Activated CD4-positive, alpha-beta T cell treated with anti-CD3 and anti-CD28 coated beads, Interleukin-2, amount 50 U/mL, for 4 hours (primary cell): ENCODE measurements at regions not wholly inside any gene's neighbourhood (a gene's known extent, or its start where the extent isn't known, plus 50 kb on each side); places are given as distances from the start of the nearest gene placed in this dataset.
"Not testable (repeated sequence)": the region's sequence is repeated elsewhere in the genome, so short reads cannot be mapped to it uniquely, and the experiment has no call there.

ENCODE experiments used
- DNase-seq, 2 experiments: peaks; one replicate each; pipeline ENCODE4 v3.0.0-alpha.2; 2020

DNA sequence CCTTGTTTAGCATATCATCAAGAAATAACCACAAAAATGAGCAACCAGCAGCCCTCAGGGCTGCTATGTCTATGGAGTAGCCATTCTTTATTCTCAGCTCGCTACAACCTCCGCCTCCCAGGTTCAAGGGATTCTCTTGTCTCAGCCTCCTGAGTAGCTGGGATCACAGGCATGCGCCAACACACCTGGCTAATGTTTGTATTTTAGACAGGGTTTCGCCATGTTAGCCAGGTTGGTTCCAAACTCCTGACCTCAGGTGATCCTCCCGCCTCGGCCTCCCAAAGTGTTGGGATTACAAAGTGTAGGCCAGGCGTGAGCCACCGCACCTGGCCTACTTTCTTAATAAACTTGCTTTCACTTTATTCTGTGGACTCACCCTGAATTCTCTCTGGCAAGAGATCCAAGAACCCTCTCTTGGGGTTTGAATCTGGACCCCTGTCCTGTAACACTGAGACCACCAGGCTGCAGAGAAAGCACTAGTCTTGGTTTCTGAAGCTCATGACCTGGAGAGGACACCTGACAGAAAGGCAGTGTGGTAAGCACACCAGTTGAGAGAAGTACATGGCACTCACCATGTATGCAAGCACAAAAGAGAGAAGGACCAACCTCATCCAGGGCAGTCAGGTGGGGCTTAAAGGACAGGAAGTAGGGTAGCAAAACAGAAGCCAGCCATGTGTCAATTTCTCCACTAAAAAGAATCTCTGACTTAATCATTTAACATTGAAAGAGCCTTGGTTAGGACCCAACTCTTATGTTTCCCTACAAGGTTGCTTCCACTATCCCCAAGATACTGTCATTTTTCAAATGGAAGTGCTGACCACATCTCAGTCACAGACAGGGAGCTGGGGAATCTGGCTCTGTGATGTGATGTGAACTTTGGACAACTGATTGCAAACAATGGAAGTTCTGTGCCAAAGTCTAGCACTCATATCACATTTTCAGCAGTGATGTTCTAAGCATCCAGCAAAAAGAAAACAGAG, 97.4 kb upstream of the DST start:
- DNase-seq, result no peak

DNA sequence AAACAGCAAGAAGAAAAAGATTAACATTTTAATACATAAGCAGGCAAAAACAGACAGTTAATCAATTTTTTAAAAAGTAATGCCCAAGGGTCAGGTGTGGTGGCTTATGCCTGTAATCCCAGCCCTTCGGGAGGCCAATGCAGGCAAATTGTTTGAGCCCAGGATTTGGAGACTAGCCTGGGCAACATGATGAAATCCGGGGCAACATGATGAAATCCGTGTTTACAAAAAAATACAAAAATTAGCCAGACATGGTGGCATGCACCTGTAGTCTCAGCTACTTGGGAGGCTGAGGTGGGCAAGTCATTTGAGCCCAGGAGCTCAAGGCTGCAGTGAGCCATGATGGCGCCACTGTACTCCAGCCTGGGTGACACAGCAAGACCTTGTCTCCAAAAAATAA, 94.1 kb upstream of the DST start:
- DNase-seq, result no peak

DNA sequence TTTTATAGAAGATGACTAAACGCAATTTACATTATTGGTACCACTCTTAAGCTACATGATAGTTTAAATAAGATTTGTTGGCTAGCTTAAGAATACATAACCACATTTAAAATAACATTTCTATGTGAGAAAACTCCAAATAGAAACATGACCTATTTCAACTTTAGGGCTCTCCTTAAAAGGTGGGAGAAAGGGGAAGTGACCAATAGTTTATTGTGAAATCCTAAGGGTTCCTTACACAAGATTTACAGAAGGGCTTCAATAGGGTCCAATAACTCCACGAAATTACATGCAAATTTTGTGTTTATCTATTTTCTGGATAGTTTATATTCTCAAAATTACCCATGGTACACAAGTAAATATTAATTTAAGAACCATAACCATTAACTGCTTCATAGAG, 91.6 kb upstream of the DST start:
- DNase-seq, result no peak

GRCh38 chr6:56733211-56733697, 90.6 kb upstream of the DST start:
- DNase-seq, result no peak

- DNase-seq, result no peak
Observed at GRCh38 chr6:56732517-56732916, 89.8 kb upstream of the DST start.

DNA sequence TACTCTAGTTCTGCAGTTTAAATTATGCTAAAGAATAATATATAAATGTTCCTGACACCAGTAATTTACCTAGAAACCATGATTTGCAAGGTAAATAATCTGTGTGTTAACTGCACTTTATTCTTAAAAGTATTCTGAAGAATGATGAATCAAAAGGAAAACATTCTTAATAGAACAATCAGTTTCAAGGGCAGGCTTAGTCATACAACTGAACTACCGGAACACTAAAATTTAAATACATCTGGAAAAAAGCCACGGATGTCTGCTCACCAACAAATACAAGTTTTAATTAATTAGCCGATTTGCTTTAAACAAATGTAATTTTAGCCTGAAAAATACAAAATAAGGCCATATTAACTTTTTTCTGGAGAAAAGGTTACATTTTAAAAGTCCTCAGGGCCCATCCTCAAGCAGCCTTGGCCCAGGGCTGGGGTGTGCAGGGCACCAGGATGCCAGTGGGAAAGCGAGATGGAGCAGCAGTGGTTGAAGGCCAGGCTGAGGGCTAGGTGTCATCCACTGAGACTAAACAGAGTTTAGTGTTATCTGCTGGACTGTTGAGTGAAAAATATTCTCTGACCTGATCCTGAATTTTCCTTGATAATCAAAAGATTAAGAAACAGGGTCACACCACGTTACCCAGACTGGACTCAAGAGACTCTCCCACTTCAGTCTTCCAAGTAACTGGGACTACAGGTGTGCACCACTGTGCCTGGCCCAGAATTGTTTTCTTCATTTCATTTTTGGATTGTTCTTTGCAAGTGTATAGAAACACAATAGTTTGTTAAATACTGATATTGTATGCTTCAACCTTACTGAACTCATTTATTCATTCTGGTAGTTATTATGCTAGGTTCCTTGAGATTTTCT, 88.2 kb upstream of the DST start:
- no peak for DNase-seq

DNA sequence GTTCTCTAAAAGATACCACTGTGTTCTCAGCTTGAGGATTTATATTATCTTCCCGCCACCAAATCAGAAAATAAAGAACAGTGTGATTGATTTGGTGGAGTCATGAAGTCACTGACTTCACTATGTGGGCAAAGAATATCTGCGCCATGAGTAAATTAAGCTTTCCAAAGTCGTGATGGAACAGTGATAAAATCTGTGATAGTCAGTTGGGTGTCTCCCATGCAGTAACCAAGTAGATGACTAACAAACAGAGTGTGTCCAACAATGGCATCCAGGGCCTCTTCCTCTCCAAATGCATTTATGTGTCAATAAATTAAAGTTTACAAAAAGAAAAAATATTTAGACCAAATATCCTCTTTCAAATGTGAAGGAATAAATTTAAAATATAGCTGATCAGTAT, 87.0 kb upstream of the DST start:
- DNase-seq, result no peak

DNA sequence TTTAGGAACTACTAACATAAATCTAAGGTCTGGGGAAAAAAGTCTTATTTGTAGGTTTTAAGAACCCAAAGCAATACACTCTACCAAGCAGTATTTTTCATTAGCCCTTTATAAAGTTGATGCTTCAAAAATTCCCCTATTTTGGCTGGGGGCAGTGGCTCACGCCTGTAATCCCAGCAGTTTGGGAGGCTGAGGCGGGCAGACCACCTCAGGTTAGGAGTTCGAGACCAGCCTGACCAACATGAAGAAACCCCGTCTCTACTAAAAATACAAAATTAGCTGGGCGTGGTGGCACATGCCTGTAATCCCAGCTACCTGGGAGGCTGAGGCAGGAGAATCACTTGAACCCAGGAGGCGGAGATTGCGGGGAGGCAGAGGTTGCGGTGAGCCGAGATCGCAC, 86.5 kb upstream of the DST start:
- not testable (repeated sequence) for DNase-seq

GRCh38 chr6:56727097-56727850, 84.6 kb upstream of the DST start:
- DNase-seq, result no peak

GRCh38 chr6:56725254-56725653, 82.6 kb upstream of the DST start:
- DNase-seq, result no peak

DNA sequence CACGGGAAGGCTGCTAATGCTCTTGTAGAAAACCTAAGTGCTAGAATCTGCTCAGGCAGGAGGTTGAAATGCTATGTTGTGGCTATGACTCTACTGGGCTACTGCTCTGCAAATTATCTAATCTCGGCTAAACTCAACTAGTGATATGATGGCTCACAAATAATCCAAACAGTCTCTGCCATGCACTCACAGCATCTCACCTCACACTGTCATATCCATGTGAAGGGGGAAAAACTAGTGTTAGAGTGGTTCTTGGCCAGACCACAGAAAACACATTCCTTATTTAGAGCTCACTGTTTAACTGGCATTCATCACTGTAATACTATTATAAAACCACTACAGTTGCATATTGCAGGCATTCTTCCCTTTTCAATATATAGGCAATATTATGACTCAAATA, 81.8 kb upstream of the DST start:
- DNase-seq, result no peak

- no peak for DNase-seq
Observed at GRCh38 chr6:56720882-56721281, 78.2 kb upstream of the DST start.

GRCh38 chr6:56720202-56720601, 77.5 kb upstream of the DST start:
- DNase-seq, result not testable (repeated sequence)

- DNase-seq, result not testable (repeated sequence)
Observed at GRCh38 chr6:56719315-56720058, 76.8 kb upstream of the DST start.

GRCh38 chr6:56718236-56718635, 75.5 kb upstream of the DST start:
- DNase-seq, result no peak

- no peak for DNase-seq
Observed at GRCh38 chr6:56716229-56716628, 73.5 kb upstream of the DST start.

DNA sequence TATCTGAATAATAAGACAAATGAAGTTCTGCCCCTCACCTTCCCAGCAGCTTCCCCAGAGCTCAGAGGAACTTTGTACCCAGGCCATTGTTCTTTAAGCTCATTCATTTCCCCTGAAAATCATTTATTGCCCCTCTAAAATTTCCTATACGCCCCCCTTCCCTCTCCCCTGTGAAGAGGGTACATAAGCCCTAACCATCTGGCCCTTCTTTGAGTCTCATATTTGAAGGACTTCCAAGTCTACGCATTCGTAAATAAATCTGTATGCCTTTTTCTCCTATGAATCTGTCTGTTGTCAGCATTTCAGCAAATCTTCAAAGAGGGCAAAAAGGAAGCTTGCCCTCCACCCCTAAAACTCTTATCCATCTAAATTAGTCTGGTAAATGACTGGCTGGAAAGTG, 73.1 kb upstream of the DST start:
- DNase-seq, result no peak

DNA sequence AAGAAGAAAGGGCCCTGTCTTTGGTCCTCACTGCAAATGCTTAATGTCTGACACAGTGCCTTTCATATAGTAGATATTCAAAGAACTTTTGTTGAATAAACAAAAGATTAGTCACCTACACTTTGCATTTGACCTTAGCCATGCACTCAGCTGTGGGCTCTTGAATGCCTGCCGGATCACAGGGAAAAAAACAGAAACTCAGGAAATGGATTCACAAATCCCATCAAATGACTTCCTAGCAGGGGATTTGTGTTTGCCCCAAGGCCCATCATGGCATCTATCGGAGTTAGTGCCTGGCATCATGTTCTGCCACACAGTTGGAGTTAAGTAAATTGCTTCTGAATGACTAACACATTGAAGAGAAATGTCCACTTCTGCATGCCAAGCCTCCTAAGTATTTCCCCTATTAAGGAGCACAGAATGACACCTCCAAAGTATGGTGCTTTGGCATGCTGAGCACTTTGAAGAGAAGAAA, 72.3 kb upstream of the DST start:
- DNase-seq, result no peak

GRCh38 chr6:56714273-56714672, 71.6 kb upstream of the DST start:
- DNase-seq, result no peak

- DNase-seq, result no peak
Observed at GRCh38 chr6:56713254-56713672, 70.6 kb upstream of the DST start.

GRCh38 chr6:56710967-56711366, 68.3 kb upstream of the DST start:
- no peak for DNase-seq

DNA sequence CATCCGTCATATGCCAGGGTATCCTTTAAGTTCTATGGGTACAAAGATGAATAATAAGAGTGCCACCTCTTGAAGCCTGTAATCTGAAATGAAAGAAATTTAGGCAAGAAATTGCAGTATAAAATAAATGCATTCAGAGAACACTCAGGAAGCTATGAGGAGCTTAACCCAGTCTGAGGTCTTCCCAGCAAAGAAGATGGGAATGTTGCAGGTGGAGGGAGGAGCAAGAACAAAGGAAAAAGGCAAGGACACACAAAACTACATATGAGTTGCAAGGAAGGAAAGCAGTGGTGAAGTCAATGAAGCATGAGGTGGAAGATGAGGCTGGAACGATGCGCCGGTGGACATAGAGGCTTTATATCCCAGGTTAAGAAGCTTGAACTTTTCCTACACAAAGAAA, 67.0 kb upstream of the DST start:
- DNase-seq, result no peak
